ENCODE measurements at regions not wholly inside any gene's neighbourhood (a gene's known extent, or its start where the extent isn't known, plus 50 kb on each side); places are given as distances from the start of the nearest gene placed in this dataset.

- TF ChIP-seq, protein P1, sequence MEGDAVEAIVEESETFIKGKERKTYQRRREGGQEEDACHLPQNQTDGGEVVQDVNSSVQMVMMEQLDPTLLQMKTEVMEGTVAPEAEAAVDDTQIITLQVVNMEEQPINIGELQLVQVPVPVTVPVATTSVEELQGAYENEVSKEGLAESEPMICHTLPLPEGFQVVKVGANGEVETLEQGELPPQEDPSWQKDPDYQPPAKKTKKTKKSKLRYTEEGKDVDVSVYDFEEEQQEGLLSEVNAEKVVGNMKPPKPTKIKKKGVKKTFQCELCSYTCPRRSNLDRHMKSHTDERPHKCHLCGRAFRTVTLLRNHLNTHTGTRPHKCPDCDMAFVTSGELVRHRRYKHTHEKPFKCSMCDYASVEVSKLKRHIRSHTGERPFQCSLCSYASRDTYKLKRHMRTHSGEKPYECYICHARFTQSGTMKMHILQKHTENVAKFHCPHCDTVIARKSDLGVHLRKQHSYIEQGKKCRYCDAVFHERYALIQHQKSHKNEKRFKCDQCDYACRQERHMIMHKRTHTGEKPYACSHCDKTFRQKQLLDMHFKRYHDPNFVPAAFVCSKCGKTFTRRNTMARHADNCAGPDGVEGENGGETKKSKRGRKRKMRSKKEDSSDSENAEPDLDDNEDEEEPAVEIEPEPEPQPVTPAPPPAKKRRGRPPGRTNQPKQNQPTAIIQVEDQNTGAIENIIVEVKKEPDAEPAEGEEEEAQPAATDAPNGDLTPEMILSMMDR (IDR thresholded peaks at IDR 0.05) = no peak
- TF ChIP-seq POLR2A (IDR thresholded peaks at IDR 0.05) = no peak
Measured at GRCh38 chr5:172546196-172546595, 91.9 kb upstream of the SH3PXD2B start.
